Fibroblast of peridontal ligament (primary cell): ENCODE measurements at regions not wholly inside any gene's neighbourhood (a gene's known extent, or its start where the extent isn't known, plus 50 kb on each side); places are given as distances from the start of the nearest gene placed in this dataset.
"Not testable (repeated sequence)": the region's sequence is repeated elsewhere in the genome, so short reads cannot be mapped to it uniquely, and the experiment has no call there.

Source experiments
- DNase-seq: peaks from one replicate; pipeline ENCODE4 v3.0.0-alpha.2; 2010; ENCODE audit errors: extremely low read depth

DNA sequence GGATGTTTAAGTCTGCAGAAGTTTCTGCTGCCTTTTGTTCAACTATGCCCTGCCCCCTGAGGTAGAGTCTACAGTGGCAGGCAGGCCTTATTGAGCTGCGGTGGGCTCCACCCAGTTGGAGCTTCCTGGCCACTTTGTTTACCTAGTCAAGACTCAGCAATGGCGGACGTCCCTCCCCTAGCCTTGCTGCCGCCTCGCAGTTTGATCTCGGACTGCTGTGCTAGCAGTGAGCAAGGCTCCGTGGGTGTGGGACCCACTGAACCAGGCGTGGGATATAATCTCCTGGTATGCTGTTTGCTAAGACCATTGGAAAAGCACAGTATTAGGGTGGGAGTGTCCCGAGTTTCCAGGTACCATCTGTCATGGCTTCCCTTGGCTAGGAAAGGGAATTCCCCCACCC lies 79.4 kb upstream of the RPS6KA6 start:
- DNase-seq: not testable (repeated sequence)

GRCh38 chrX:84259868-84260267 lies 71.9 kb upstream of the RPS6KA6 start:
- no peak for DNase-seq

DNA sequence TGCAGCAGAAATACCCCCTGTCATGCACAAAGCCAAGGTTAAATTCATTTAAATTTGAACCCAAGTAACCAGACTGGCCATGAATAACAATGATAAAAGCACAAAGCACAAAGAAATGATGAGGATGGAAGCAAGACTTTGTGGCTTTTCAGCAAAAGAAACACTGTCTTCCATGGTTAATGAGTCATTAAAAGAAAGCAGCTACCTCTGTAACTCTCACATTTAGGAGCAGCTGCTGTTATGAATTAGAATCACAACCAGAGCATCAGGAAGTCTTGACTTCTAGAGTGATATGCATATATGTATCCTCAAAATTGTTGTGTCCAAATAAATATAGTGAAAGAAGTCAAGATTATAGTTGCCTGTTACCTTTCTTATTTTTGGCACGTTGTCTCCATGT lies 70.7 kb upstream of the RPS6KA6 start:
- no peak for DNase-seq

- DNase-seq: peak; percentile 23
Observed at GRCh38 chrX:84248226-84248625, 60.2 kb upstream of the RPS6KA6 start.

GRCh38 chrX:84240848-84241565 lies 53.0 kb upstream of the RPS6KA6 start:
- DNase-seq: no peak
